NCI-H460 (cell line): ENCODE measurements at regions not wholly inside any gene's neighbourhood (a gene's known extent, or its start where the extent isn't known, plus 50 kb on each side); places are given as distances from the start of the nearest gene placed in this dataset.

Experiments used
- DNase-seq: peaks from one replicate; pipeline ENCODE4 v3.0.0-alpha.2; 2016; ENCODE audit warnings: low read depth; ENCODE audit errors: extremely low read depth

DNA sequence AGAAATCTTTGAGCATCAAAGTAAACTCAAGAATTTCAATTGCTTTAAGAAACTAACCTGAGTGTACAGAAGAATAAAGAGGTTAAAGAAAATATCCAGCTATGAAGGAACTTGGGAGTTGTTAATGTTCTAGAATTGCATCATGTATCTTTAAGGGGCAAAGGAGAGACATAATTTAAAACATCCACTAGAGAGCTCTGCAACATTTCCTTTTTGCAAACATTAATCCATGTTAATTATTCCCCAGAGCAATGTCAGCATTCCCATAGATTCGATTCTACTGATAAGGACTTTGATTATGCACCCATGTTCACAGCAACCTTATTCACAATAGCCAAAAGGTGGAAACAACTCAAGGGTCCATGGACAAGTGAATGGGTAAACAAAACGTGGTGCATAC is 80.2 kb upstream of the SORBS2 start:
- no peak for DNase-seq

DNA sequence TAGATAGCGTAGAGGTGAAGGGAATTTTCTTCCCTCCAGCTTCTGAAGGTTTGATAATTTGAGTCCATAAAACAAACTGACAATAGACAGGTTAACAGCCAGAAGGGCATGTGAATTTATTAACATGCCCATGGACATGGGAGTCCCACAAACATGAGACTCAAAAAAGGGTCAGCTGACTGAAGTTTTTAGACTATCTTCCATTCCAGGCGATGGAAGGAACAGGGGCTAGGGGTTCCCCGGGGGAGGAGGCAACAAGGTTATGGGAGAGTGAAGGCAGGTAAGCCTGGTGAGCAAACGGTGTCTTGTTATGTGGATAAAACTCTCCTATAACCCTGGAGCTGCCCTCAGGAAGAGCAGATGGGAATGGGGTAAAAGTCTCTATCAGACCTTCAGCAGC is 81.5 kb upstream of the SORBS2 start:
- DNase-seq: no peak

- no peak for DNase-seq
Observed at GRCh38 chr4:185894481-185894880, 82.5 kb upstream of the SORBS2 start.

DNA sequence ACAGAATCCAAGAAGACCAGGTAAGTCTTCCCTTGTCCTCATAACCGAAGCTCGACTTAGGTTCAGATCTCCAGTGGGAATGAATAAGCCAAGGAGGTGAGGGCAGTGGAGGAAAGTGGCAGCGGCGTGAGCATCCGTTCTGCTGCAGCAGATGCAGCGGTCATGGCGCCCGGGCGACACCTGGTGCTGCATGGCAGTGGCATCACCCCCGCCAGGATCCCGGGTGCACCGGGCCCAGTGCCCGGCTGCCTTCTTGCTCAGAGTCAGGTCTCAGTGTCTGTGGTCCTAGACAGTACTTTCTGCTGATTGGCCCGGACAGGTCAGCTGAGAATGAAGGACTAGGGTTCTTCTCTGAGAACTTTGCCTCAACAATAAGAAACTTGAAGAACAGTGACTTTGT is 83.4 kb upstream of the SORBS2 start:
- DNase-seq: no peak

DNA sequence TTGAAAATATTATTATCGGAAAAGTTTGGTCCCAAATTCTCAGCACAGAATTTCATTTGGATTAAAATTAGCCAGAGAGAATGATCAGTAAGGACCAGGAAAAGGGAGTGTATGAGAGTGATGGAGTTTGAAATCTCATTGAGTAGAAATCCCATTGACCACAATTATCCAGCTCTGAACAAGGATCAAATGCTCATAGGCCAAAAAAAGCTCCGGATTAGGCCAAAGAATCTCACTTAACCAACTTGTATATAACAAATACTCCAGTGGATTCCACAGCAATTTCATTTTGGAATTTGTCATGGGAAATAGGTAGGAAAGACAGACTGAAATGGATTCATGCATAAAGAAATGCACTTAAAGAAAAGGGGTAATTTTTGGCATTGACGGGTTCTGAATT is 83.9 kb upstream of the SORBS2 start:
- no peak for DNase-seq

GRCh38 chr4:185896817-185897488 is 85.0 kb upstream of the SORBS2 start:
- DNase-seq: no peak

- no peak for DNase-seq
Observed at GRCh38 chr4:185898413-185898812, 86.4 kb upstream of the SORBS2 start.

GRCh38 chr4:185899833-185900232 is 87.8 kb upstream of the SORBS2 start:
- DNase-seq: no peak

GRCh38 chr4:185902654-185903053 is 90.7 kb upstream of the SORBS2 start:
- DNase-seq: peak; percentile 50

- no peak for DNase-seq
Observed at GRCh38 chr4:185903205-185903604, 91.2 kb upstream of the SORBS2 start.

GRCh38 chr4:185904381-185904780 is 92.4 kb upstream of the SORBS2 start:
- DNase-seq: no peak

GRCh38 chr4:185909972-185910371 is 98.0 kb upstream of the SORBS2 start:
- DNase-seq: no peak

GRCh38 chr4:185911556-185912064 is 99.6 kb upstream of the SORBS2 start:
- DNase-seq: no peak

GRCh38 chr4:185912779-185913178 is 100.8 kb upstream of the SORBS2 start:
- DNase-seq: no peak

GRCh38 chr4:185914583-185915199 is 102.7 kb upstream of the SORBS2 start:
- DNase-seq: no peak

DNA sequence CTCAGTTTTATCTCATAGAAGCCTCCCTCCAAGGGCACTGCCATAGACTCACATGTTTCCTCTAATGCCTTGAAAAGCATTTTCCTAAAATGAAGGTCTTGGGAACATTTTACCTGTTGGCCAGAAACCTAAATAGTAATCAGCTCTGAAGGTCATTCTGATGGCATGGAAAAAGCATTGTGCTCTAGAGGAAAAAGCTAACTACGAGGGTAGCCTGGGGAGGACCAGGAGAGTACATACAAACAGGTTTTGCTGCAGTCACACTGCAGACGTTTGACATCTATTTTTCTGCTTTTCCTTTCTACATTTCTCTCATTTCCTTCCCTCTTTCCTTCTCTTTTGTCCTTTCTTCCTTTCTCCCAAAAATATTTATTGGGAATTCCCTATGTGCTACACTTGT is 103.3 kb upstream of the SORBS2 start:
- DNase-seq: no peak

DNA sequence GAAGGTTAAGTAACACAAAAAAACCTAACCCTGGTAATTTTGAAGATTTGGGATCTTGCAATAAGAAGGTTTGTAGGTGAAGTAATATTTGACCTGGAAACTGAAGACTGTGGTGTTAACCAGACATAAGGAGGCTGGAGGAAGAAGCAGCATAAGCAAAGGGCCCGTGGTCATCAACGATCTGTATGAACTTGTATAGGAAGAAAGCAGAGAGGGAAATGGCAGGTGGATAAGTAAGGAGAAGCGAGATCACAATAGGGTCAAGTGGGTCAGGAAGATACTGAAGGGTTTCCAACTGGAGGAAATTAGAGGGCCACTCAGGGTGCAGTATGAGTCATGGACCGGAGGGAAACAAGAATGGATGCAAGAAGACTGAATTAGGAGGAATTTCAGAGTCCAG is 103.8 kb upstream of the SORBS2 start:
- DNase-seq: no peak

- DNase-seq: no peak
Observed at GRCh38 chr4:185916231-185916630, 104.2 kb upstream of the SORBS2 start.

DNA sequence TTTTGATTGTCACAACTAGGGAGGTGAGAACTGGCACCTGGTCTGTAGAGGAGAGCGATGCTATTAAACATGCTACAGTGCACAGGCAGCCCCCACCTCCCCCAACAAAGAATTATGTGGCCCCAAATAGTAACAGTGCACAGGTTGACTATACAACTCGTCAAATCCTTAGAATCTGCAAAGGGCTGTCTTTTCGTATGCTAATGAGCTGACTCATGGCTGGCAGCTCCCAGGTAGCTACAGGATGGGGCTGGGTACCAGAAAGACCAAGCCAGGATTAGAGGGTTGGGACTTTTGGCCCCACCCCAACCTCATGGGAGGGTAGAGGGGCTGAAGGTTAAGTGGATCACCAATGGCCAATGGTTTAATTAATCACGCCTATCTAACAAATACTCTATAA is 104.7 kb upstream of the SORBS2 start:
- no peak for DNase-seq

- no peak for DNase-seq
Observed at GRCh38 chr4:185919107-185919506, 107.1 kb upstream of the SORBS2 start.

DNA sequence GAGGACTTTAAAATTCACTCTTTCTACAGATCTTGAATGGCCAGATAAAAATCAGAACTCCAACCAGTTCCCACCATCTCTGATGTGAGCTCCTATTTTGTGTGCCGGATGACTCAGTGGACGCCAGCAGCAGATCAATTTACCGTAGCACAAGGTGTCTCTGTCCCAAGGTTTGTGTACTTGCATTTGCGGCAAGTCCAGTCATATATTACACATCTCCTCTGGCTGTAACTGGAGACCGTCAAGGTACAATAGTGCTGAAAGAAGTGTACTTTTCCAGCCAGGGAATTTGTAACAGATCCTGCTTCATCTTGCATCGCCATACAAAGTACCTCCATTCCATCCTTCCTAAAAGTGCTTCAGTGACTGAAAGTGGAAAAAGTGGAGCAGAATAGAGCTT is 108.2 kb upstream of the SORBS2 start:
- DNase-seq: no peak

DNA sequence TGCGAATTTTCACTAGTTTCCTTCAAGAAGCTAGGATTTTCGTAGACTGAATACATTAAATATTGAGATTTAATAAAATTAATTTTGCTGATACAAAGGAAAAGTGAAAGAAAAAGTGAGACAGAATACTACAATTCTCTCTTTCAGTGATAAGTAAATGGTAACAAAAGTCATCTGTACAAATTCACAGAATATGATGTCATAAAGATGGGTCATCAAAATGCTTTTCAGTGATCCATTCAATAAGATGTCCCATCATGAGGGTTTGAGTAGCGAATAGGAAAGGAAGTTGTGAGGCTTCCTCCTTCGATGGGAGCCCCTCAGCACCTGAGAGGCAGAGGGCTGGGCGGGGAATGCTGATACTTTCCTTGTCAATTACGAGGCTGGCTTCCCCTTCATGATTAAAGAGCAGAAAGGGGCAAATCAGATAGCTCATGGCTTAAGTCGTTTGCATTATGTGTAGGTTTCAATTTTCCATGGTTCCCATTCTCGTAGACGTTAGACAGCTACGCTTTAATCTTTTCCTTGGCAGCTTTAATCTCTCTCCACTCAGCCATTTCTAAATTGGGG is 108.8 kb upstream of the SORBS2 start:
- DNase-seq: no peak
